ENCODE measurements at regions not wholly inside any gene's neighbourhood (a gene's known extent, or its start where the extent isn't known, plus 50 kb on each side); places are given as distances from the start of the nearest gene placed in this dataset.
A peak's percentile ranks its signal among the peaks of the same experiment; 100 is the strongest.

GRCh38 chr11:70547821-70548670, 149.7 kb downstream of the CTTN start:
- Histone ChIP-seq H3K9me3 (ENCODE audit: insufficient read depth, low read depth, low read length) (no peaks in the 10 kb centered on the region), H4K20me1 (ENCODE audit: insufficient read depth, low read length) (no peaks in the 10 kb centered on the region), H3K9ac (ENCODE audit: low read length) (no peak overlapping the region), H3K4me3 (ENCODE audit: insufficient read depth, low read depth, low read length) (no peak overlapping the region), H3K4me1 (ENCODE audit: insufficient read depth, low read length) (peaks cover 20% of the 10 kb centered on the region), H2AFZ (ENCODE audit: low read depth, low read length) (no peak overlapping the region), H3K27me3 (ENCODE audit: insufficient read depth, low read length) (no peaks in the 10 kb centered on the region), H3K27ac (ENCODE audit: low read depth, low read length) (no peak overlapping the region), H3K79me2 (ENCODE audit: insufficient read depth, low read length) (no peaks in the 10 kb centered on the region), H3K36me3 (ENCODE audit: insufficient read depth, low read length) (no peaks in the 10 kb centered on the region), H3K4me2 (ENCODE audit: low read length) (no peak overlapping the region)
- Mint-ChIP-seq H3K9me3 (ENCODE audit: unreplicated experiment) (no peaks in the 10 kb centered on the region), H3K27me3 (ENCODE audit: low read depth, unreplicated experiment) (peaks cover 5% of the 10 kb centered on the region), H3K27ac (ENCODE audit: unreplicated experiment) (no peak overlapping the region), H3K36me3 (ENCODE audit: low read depth, unreplicated experiment) (peaks cover 3% of the 10 kb centered on the region), H3K4me1 (ENCODE audit: low read depth, unreplicated experiment) (peaks cover 9% of the 10 kb centered on the region), H3K4me3 (ENCODE audit: unreplicated experiment) (no peak overlapping the region)
- FAIRE-seq (no peak), DNase-seq (ENCODE audit: low read depth) (no peak)
- no peak for TF ChIP-seq EZH2 (IDR thresholded peaks at IDR 0.05; ENCODE audit: insufficient read depth, low read length)
- no peak for TF ChIP-seq CTCF (IDR thresholded peaks at IDR 0.05; ENCODE audit: insufficient read depth, low read depth, low read length)

GRCh38 chr11:70548976-70549375, 150.6 kb downstream of the CTTN start:
- no peaks in the 10 kb centered on the region for H3K27me3 ChIP-seq (ENCODE audit: insufficient read depth, low read length)
- Mint-ChIP-seq H3K9me3 (ENCODE audit: unreplicated experiment) (no peaks in the 10 kb centered on the region), H3K4me3 (ENCODE audit: unreplicated experiment) (no peak overlapping the region)

More at GRCh38 chr11:70548976-70549375, 150.6 kb downstream of the CTTN start:
- H3K4me1 Mint-ChIP-seq (ENCODE audit: low read depth, unreplicated experiment): peaks cover 9% of the 10 kb centered on the region
- FAIRE-seq (no peak), DNase-seq (ENCODE audit: low read depth) (no peak)
- no peak for TF ChIP-seq CTCF (IDR thresholded peaks at IDR 0.05; ENCODE audit: insufficient read depth, low read depth, low read length)
- TF ChIP-seq EZH2 (IDR thresholded peaks at IDR 0.05; ENCODE audit: insufficient read depth, low read length): no peak
- H3K27ac Mint-ChIP-seq (ENCODE audit: unreplicated experiment): peak overlapping the region; percentile 53
- Histone ChIP-seq H3K36me3 (ENCODE audit: insufficient read depth, low read length) (no peaks in the 10 kb centered on the region), H3K9ac (ENCODE audit: low read length) (no peak overlapping the region), H3K4me2 (ENCODE audit: low read length) (no peak overlapping the region), H3K4me1 (ENCODE audit: insufficient read depth, low read length) (peaks cover 28% of the 10 kb centered on the region), H3K4me3 (ENCODE audit: insufficient read depth, low read depth, low read length) (no peak overlapping the region), H4K20me1 (ENCODE audit: insufficient read depth, low read length) (no peaks in the 10 kb centered on the region), H3K79me2 (ENCODE audit: insufficient read depth, low read length) (no peaks in the 10 kb centered on the region), H3K9me3 (ENCODE audit: insufficient read depth, low read depth, low read length) (no peaks in the 10 kb centered on the region), H3K27ac (ENCODE audit: low read depth, low read length) (no peak overlapping the region), H2AFZ (ENCODE audit: low read depth, low read length) (no peak overlapping the region)
- peaks cover 3% of the 10 kb centered on the region for H3K36me3 Mint-ChIP-seq (ENCODE audit: low read depth, unreplicated experiment)
- H3K27me3 Mint-ChIP-seq (ENCODE audit: low read depth, unreplicated experiment): peaks cover 5% of the 10 kb centered on the region
